DMS114 treated with DMSO at 0.1 percent for 48 hours (cell line): ENCODE measurements at regions not wholly inside any gene's neighbourhood (a gene's known extent, or its start where the extent isn't known, plus 50 kb on each side); places are given as distances from the start of the nearest gene placed in this dataset.
"Not testable (repeated sequence)": the region's sequence is repeated elsewhere in the genome, so short reads cannot be mapped to it uniquely, and the experiment has no call there.

Experiments
- DNase-seq: peaks from one replicate; lab custom pipeline; 2025; ENCODE audit not compliant: unreplicated experiment; lab: John Stamatoyannopoulos, UW

DNA sequence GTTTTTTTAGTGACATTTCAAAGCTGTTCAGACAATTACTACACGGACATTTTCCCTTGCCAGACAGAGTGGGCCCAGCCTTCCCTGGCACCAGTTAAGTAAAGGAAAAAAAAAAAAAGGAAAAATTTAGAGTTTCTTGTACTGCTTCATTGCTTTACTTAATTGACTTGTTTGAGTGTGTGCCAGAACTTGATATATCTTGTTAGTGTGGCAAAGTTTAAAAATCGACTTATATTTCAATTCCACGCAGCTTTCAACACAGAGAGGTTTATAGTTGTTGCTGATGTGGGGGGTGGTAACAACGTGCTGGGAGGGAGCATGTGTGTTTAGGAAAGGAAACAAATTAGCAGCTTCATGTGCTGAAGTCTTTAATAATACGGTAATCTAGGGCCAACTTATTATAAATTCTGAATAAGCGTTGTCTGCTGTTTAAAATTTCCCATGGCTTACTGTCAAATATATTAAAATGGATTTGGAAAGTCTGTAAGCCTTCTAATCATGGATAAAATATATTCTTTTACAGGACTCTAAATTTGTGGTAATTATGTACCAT is 1104.6 kb downstream of the SORCS3 start:
- DNase-seq, result no peak

DNA sequence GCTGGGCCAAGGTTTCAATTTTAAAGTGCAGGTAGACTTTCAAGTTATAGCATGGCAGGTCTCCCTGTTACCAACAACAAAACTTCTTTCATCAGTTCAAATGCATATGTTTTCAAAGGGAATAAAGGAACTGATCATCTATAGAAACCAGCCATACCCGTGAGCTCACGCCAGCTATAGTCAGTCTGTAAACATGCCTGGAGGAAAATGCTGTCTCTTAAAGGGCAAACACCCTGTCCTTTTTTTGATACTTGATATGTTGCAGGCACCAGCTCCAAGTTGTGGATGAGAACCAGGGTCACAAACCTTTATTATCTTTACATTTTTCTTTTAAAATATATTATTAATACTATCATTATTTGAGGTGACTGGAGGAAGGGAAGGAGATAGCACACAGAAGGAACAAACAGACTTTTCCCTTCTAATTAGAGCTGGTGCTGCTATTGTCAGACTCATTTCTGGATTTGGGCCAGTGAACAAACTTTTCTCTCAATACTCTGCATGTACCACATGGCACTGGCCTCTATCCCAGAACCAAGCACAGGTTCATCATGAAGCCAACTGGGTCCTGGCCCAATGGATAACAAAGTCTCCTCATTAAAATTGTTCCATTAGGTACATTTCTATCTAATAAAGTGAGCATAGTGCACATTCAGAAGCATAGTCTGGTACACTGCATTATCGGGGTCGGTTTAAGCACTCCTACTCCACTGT is 1102.4 kb downstream of the SORCS3 start:
- DNase-seq, result no peak

DNA sequence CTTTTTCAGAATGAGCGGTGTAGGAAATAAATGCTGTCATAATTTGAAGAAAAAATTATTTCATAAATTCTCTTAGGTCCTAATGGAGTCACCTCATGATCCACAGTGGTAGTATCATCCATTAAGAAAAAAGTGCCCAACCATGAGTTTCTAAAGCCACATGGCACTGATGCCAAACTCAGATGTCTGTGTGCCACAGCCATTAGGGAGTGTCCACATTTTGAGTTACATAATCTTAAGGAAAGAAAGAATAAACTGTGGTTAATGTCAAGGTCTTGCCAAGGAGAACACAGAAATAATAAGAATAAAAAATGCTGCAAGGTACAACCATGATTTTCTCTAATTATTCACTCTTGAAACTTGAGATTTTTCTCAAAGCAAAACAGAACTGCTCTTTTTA is 1101.8 kb downstream of the SORCS3 start:
- no peak for DNase-seq

DNA sequence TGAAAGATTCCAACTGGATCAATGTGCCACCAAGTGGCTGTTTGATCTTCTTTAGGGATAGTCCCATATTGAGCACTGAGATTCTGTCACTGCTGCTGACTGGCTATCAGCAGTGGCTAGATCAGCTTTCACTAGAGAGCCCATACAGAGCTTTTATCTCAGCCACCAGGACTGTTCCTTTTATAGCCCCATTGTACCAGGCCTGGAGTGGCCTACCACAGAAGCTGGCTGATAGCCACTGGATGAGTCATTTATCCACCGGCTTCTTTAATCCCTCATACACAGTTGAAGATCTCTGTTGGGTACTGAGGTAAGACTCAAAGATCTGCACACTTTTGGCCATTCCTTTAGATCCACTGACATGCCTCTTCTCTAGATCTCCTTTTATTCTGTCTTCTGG is 1101.1 kb downstream of the SORCS3 start:
- DNase-seq, result no peak

DNA sequence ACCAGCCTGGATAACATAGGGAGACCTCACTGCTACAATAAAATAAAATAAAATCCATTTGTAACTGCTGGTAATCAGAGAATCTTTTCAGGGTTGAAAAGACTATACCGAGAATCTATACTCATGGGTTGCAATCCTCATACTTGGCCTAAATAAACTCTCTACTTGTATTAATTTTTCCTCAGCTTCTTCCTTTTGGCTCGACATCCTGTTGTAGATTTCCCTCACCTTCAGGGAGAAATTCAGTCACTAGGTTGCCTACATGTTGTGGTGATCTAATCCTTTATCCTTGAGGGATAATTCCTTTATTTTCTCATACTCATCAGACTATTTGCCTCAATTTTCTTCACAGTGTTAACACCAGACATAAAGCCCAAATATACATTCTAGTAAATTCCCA is 1093.4 kb downstream of the SORCS3 start:
- DNase-seq, result no peak

DNA sequence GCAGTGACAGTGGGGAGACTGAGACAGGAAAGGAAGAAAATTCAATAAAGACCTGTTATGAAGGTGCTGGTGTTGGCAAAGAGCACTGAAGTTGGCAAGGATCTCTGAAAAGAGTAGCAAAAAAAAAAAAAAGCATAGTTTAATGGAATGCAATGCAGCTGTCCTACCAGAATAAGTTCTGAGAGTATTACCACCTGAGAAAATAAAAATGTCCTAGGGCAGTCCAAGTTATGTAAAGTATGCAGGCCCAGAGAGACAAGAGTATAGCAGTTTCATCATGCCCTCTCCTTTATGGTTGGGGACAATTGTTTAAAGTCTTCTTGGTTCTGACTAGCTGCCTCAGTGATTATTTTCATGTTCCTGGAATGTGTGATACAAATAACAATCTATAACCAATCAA is 1092.8 kb downstream of the SORCS3 start:
- no peak for DNase-seq

DNA sequence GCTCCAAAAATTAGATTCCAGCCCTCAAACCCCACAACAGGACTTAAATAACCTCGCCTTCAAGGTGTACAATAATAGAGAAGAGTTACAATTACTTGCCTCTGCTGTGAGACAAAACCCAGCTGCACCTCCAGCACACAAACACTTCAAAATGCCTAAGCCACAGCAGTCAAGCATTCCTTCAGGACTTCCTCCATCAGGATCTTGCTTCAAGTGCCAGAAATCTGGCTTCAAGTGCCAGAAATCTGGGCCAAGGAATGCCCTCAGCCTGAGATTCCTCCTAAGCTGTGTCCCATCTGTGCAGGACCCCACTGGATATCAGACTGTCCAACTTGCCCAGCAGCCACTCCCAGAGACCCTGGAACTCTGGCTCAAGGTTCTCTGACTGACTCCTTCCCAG is 1088.3 kb downstream of the SORCS3 start:
- no peak for DNase-seq

DNA sequence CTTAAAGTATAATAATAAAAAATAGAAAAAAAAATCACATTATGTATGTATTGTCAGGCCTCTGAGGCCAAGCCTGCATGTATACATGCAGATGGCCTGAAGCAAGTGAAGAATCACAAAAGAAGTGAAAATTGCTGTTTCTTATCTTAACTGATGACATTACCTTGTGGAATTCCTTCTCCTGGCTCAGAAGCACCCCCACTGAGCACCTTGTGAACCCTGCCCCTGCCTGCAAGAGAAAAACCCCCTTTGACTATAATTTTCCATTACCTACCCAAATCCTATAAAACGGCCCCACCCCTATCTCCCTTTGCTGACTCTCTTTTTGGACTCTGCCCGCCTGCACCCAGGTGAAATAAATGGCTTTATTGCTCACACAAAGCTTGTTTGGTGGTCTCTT is 1086.5 kb downstream of the SORCS3 start:
- not testable (repeated sequence) for DNase-seq

DNA sequence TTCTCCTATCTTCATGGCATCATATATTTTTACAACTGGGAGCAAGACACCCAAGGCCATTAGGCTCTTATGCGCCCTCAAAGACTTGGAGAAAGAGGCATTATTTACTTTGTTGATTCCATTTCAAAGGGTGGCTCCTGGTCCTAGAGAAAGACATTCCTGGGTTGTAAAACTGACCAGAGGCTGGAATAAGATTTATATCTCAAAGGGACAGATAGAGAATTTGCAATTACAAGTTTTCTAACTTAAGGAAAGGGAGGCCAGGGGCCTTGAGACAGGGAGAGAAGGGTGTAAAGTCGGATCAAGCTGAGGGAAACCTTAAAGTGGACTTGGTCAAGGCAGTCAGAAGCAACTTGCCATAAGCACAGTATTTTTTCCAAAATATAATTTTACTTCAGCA is 1086.0 kb downstream of the SORCS3 start:
- DNase-seq, result no peak

DNA sequence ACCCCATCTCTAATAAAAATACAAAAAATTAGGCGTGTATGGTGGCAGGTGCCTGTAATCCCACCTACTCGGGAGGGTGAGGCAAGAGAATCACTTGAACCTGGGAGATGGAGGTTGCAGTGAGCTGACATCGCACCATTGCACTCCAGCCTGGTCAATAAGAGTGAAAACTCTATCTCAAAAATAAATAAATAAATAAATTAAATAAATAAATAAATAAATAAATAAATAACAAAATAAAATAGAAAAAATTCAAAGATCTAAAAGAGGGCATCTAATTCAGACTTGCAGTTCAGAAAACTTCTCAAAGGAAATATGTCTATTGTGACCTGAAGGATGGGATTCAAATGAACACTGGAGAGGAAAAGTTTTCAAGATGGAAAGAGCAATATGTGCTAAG is 1085.1 kb downstream of the SORCS3 start:
- no peak for DNase-seq

DNA sequence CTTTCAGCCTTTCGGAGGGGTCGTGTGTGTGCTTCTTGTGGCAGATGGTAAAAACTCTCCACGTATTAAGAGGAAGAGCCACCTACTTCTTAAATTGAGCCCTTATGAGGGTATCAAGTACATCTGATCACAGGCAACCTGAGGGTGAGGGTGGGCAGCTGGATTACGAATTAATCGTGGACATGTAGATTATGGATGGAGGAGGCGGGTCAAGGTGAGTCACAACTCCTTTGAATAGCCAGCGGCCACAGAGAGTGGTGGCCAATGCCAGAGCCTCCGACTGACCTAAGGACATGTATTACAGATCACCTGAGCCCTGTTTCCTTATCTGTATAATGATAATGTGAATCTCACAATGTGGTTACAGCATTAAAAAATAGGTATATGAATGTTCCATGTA is 1083.9 kb downstream of the SORCS3 start:
- no peak for DNase-seq

DNA sequence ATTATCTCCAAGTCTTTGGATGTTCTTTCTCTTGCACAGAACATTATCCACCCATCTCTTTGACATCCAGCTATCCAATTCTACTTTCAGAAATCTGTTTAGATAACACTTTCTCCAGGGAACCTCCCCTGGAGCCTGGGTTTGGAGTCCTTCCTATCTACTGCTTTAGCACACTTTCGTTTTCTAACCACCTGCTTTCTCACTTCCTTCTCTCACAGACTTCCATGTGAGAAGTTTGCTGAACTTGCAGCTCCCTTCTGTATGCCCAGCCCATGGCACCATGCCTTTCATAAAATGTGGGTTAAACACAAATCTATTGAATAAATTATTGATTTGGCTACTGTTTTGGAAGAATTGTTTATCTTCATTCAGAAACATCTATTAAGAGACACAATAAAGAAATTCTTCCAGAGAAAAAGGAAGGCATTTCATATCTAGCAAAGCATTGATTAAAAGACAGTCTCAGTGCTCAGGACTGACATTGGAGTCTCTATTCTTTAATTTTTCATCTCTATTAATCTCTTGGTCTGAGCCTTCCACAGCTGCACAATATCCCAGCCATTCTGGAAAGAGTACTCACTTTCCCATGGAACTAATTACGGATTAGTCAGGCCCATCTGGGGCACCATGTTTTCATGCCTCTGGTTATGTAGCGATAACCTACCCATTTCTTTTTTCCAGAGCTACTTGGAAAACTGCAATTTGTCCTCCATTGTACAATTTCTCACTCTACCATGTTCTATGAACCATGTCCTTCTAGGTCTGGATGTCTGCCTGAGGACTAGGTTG is 1077.3 kb downstream of the SORCS3 start:
- no peak for DNase-seq

DNA sequence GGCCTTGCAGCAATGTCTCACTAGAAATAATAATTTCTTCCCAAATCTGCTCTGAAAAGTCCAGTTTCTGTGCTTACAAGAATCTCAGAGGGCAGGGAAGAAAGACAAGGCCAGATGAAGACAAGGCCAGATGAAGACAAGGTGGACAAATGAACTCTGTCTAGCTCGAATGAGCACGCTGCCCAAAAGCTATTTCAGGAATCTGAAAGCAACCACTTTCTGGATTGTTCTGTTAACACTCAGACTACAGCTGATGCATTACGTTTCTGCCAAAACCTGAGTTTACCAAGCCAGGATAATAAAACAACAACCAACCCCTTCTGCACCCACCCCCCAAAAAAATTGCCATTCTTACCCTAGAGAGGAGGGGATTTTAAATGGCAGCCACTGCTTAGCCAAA is 1073.6 kb downstream of the SORCS3 start:
- no peak for DNase-seq

DNA sequence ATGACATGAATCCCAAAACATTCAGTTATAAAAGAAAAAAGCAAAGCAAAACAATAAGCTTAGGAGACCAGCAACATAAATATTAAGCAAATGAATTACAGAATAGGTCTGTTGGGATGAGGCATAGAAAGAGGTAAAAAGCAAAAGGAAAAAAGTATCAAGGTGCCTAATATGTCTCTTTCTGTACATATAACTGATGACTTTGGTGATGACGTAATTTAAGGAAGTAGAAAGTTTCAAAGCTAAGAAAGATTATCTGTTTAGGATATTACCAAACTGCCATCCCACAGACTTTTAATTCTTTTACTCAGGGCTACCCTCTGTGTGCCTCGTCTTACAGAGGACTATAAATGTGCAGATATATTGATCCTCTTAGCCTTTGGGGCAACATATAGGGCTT is 1066.5 kb downstream of the SORCS3 start:
- DNase-seq, result no peak

DNA sequence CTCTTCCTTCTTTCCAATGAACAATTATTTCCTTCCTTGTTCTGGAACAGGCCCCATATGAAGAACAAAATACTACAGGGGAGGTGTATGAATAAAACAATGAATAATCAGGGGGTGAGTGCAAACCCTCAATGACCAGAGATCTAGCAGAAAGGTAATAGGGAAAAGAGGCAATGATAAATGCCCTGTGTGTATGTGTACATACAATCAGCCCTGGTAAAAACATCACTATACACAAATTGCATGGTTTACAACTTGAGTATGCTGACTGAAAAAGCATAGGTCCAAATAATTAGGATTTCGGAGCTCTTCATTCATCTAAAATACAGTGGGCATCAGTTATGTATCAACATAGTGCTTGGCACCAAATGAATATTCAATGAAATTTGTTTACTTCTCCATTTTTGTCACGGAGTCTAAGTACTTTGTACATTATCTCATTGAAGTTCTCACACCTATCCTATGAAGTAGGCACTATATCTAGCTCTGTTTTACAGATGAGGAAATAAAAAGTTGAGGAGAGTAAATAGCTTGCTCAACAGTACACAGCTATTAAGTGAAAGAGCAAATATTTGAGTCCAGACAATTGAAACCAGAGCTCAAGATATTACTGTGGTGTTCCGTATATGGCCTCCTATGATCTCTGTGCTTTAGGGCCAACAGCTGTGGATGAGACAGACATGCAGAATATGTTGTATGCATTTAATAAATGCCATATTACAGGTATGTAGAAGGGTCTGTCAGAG is 1065.4 kb downstream of the SORCS3 start:
- no peak for DNase-seq

DNA sequence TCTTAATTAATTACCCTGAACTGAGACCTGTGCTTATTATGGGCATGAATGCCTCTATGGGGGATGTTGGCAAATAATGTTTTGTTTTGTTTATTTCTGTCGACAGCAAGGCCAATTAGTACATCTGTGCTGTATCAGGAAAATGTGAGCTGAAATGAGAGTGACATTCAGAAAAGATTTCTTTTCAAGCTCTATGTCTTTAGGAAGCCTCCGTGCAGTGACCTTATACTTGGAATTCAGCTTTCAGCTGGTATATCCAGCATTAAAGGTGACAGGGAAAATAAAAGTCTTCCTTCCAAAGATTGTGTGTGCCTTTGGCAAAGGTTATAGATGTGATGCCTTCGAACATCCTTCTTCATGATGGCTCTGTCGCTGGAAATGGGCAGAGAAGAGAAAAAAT is 1061.1 kb downstream of the SORCS3 start:
- no peak for DNase-seq

DNA sequence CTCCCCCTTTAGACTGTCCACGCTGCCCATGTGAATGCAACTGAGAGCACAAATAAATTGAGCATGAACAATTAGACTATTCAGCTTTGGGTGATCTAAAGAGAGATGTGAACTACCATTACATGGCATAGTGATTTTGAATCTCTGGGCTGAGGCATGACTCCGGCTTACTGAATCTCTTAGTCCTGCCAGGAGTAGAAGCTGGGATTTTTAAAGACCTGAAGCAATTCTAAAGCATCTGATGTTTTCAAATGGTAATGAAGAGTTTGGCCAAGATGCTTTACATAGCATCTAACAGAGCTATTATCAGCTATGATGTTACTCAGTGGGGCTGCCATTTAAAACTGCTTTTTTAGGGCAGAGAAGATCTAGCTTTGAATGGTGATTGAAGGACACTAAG is 1059.1 kb downstream of the SORCS3 start:
- no peak for DNase-seq

DNA sequence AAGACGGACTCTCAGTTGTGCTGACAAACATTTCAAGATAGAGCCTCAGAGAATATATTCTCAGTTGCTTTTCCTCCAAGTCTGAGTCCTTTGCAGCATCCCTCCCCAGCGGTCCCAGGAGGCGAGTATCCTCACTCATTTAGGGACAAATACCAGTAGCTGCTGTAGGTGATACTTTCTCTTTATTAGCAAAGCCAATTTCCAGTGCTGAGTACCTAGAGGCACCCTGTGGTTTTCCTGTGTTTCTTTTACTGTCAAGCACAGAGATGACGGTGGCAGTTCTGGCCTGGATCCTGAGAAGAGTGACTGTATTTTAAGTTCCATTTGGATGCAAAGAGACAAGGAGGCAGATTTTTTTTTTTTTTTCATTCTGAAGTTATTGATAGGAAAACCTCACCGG is 1058.4 kb downstream of the SORCS3 start:
- DNase-seq, result no peak

DNA sequence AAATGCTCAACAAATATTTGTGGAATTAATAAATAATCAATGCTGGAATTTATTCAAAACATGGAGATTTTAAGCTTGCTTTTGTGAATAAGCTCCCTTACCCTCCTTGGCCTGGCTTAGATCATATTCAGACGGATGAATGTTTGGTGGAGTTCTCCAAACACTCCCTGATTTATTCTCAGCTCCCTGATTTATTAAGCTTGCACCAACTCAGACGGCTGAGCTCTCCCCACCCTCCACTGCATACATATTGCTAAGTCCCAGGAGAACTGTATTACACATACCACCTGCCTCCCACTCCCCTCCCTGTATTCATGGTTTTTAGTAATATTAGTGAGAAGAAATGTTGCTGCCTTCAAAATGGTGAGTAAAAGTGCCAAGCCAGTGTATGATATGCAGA is 1057.5 kb downstream of the SORCS3 start:
- no peak for DNase-seq

DNA sequence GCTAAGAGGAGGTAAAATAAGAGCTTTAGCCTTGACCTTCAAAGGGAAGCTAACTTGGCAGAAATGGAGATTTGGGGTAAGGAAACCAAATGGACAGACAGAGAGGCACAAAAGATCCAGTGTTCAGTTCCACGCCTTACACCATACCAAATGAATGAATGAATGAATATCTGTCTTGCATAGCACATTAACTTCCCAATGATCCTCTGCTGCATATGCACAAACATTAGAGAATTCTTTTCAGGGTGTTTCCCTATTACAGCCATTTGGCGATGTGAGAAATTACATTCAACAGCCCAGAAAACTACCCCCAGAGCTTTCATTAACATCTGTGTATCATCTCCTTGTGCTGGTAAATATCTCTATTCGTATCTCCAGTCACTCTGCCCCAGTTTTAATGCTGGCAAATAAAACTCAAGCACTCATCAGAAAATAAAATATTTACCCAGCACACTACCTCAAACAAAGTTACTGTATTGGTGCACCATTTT is 1056.2 kb downstream of the SORCS3 start:
- DNase-seq, result no peak

DNA sequence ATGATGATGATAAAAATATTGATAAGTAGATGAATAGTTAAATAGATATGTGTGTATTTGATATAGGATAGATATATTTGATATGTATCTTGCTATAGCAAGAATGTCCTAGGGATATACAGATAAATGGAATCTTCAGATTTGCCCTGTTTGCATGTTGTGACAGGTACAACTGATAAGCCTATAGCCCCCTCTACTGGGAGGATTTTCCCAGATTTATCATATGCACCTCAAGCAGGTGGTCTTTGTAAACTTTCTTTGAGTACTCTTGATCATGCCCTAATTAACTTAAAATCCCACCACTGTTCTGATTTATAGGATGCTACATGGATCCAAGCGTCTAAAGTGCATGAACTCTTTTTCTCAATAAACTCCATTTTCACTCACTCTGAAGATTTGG is 1050.7 kb downstream of the SORCS3 start:
- DNase-seq, result no peak

DNA sequence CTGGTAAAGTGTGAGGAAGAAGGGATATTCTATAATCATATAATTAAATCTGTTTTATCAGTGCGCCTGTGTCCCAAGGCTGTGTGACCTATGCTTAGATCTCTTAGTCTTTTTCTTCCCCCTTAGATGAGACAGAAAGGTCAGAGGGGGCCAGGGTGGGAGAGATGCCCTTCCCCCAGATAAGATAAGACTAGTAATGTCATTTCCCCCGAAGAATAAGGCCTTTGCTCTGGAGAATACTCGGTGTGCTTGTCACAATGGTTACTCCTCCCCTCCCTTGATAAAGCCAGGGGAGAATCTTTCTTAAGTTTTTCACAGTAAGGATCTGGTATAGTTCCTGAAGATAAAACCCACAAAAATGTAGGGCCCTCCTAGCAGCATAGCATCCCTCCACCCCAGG is 1041.8 kb downstream of the SORCS3 start:
- no peak for DNase-seq
